ENCODE measurements at regions not wholly inside any gene's neighbourhood (a gene's known extent, or its start where the extent isn't known, plus 50 kb on each side); places are given as distances from the start of the nearest gene placed in this dataset.

- TF ChIP-seq HDAC2 (IDR thresholded peaks at IDR 0.05) = no peak
- TF ChIP-seq PBX3 (IDR thresholded peaks at IDR 0.05) = no peak
Observed at GRCh38 chr2:182647499-182647787, 68.6 kb upstream of the DNAJC10 start.
